Testis (tissue), 2 donors: ENCODE measurements at regions not wholly inside any gene's neighbourhood (a gene's known extent, or its start where the extent isn't known, plus 50 kb on each side); places are given as distances from the start of the nearest gene placed in this dataset.
"Not testable (repeated sequence)": the region's sequence is repeated elsewhere in the genome, so short reads cannot be mapped to it uniquely, and the experiment has no call there.

ENCODE experiments used
- DNase-seq: peaks from one replicate; pipeline ENCODE4 v3.0.0-alpha.2; 2019
- H3K27ac ChIP-seq, 2 donors: fragments of 200-600 bp; sonication (generic); one replicate each; pipeline ENCODE4 v1.5.1; 2019
- H3K27me3 ChIP-seq: fragments of 200-600 bp; sonication (generic); one replicate; pipeline ENCODE4 v1.5.1; 2019
- H3K36me3 ChIP-seq: fragments of 200-600 bp; sonication (generic); one replicate; pipeline ENCODE4 v1.5.1; 2017; ENCODE audit warnings: low read depth; ENCODE audit errors: missing control alignments
- H3K4me1 ChIP-seq: fragments of 200-600 bp; sonication (generic); one replicate; pipeline ENCODE4 v1.5.1; 2019
- H3K4me3 ChIP-seq, 2 donors: fragments of 200-600 bp; sonication (generic); one replicate each; pipeline ENCODE4 v1.5.1; 2017 to 2019
- H3K9me3 ChIP-seq: fragments of 200-600 bp; sonication (generic); one replicate; pipeline ENCODE4 v1.5.1; 2017
- POLR2A ChIP-seq: fragments of 450-650 bp; IDR thresholded peaks from one replicate; pipeline ENCODE4 v1.6.1; 2017; ENCODE audit warnings: antibody characterized with exemption, mild to moderate bottlenecking, moderate library complexity
- WGBS, 2 donors: methylation state at CpG; one replicate each; pipeline ENCODE4 v1.1.5; 2018; 5-methylcytosine and 5-hydroxymethylcytosine counted together
- intact Hi-C: fragments of 100-400 bp; cut with DNase I; formaldehyde crosslinking; loops from one replicate; pipeline ENCODE4 v1.15.1; 2023; ENCODE audit warnings: low total_unique reads
- TF ChIP-seq, protein P1 (sequence below), 3 experiments: fragments of 450-650 bp in 2 of 3; fragments of 200-600 bp in 1 of 3; sonication (generic) in 1 of 3; IDR thresholded peaks; one replicate each; pipeline ENCODE4 v1.5.1; 2016 to 2019; ENCODE audit warnings: antibody characterized with exemption in 3 of 3, mild to moderate bottlenecking in 2 of 3, moderate library complexity in 1 of 3

DNA sequence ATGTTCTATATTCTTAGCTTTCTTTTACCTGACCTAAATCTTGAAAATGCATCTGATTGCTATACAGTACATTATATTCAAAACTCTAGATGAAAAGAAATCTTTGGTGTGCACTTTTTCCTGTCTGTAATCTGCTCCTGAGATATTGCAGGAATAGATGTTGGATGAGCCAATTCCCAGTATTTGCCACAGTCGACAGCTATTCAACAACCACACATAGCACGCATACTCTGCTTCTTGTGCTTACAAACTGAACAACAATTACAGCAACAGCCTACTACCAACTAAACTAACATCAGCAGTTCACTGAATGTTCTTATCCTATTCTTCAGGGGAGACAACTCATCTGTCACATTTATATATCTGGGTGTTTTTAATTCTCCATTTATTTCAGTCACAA lies 573.9 kb upstream of the GRID2 start:
- intact Hi-C loops = no loop called here
- H3K4me1 ChIP-seq = no peaks in the 10 kb centered on the region
- TF ChIP-seq POLR2A = no peak
- TF ChIP-seq, protein P1, sequence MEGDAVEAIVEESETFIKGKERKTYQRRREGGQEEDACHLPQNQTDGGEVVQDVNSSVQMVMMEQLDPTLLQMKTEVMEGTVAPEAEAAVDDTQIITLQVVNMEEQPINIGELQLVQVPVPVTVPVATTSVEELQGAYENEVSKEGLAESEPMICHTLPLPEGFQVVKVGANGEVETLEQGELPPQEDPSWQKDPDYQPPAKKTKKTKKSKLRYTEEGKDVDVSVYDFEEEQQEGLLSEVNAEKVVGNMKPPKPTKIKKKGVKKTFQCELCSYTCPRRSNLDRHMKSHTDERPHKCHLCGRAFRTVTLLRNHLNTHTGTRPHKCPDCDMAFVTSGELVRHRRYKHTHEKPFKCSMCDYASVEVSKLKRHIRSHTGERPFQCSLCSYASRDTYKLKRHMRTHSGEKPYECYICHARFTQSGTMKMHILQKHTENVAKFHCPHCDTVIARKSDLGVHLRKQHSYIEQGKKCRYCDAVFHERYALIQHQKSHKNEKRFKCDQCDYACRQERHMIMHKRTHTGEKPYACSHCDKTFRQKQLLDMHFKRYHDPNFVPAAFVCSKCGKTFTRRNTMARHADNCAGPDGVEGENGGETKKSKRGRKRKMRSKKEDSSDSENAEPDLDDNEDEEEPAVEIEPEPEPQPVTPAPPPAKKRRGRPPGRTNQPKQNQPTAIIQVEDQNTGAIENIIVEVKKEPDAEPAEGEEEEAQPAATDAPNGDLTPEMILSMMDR (IDR thresholded peaks at IDR 0.05) = no peak
- 88 to 92% methylated on average over 2 of the region's 2 CpGs for WGBS, 2 donors
- no peaks in the 10 kb centered on the region for H3K9me3 ChIP-seq
- H3K4me3 ChIP-seq = no peak overlapping the region
- H3K36me3 ChIP-seq = no peaks in the 10 kb centered on the region
- H3K27me3 ChIP-seq = no peaks in the 10 kb centered on the region
- DNase-seq = no peak
- H3K27ac ChIP-seq = no peak overlapping the region

DNA sequence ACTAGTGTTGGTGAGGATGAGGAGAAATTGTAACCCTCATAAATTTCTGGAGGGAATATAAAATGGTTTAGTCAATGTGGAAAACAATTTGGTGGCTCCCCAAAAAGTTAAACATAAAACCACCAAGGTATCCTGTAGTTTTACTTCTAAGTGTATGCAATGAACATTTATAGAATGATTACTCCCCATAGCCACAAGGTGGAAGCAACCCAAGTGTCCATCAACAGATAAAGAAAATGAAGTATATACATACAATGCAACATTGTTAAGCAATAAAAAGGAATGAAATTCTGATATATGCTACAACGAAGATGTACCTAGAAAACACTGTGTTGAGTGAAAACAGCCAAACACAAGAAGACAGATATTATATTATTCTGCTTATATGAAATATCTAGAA lies 569.1 kb upstream of the GRID2 start:
- no peak for DNase-seq
- H3K36me3 ChIP-seq = no peaks in the 10 kb centered on the region
- no peak overlapping the region for H3K4me3 ChIP-seq
- no peak overlapping the region for H3K27ac ChIP-seq
- no peaks in the 10 kb centered on the region for H3K9me3 ChIP-seq
- TF ChIP-seq POLR2A = no peak
- TF ChIP-seq, protein P1 (IDR thresholded peaks at IDR 0.05) = no peak
- H3K4me1 ChIP-seq = no peaks in the 10 kb centered on the region
- WGBS, 2 donors = 23 to 61% methylated on average over 1 of the region's 1 CpG
- H3K27me3 ChIP-seq = no peaks in the 10 kb centered on the region
- intact Hi-C loops = no loop called here

DNA sequence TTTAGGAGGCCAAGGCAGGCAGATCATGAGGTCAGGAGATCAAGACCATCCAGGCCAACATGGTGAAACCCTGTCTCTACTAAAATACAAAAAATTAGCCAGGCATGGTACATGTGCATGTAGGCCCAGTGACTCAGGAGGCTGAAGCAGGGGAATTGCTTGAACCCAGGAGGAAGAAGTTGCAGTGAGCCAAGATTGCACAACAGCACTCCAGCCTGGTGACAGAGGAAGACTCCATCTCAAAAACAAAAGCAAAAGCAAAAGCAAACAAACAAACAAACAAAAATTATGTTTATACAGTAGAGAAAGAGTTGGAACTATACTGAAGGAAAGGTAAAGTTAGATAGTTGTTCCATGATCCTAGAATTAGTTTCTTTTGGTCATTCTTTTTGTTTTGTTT lies 564.9 kb upstream of the GRID2 start:
- H3K4me3 ChIP-seq, H3K27me3 ChIP-seq, intact Hi-C loops, H3K36me3 ChIP-seq, H3K27ac ChIP-seq, H3K9me3 ChIP-seq, H3K4me1 ChIP-seq, DNase-seq: not testable (repeated sequence)

DNA sequence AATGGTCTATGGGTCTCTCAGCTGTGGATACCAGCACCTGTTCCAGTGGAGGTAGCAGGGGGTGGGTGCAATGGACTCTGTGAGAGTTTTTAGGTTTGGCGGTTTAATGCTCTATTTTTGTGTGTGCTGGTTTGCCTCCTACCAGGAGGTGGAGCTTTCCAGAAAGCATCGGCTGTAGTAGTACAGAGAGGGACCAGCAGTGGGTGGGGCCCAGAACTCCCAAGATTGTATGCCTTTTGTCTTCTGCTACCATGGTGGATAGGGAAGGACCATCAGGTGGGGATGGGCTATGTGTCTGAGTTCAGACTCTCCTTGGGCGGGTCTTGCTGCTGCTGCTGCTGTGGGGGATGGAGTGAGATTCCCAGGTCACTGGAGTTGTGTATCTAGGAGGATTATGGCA lies 557.2 kb upstream of the GRID2 start:
- intact Hi-C loops = no loop called here
- no peak for DNase-seq
- H3K36me3 ChIP-seq = no peaks in the 10 kb centered on the region
- no peak overlapping the region for H3K4me3 ChIP-seq
- no peaks in the 10 kb centered on the region for H3K27me3 ChIP-seq
- H3K4me1 ChIP-seq = no peaks in the 10 kb centered on the region
- WGBS, 2 donors = 81 to 100% methylated on average over 1 to 3 of the region's 3 CpGs
- no peak for TF ChIP-seq POLR2A
- TF ChIP-seq, protein P1 (IDR thresholded peaks at IDR 0.05) = no peak
- no peak overlapping the region for H3K27ac ChIP-seq
- no peaks in the 10 kb centered on the region for H3K9me3 ChIP-seq

DNA sequence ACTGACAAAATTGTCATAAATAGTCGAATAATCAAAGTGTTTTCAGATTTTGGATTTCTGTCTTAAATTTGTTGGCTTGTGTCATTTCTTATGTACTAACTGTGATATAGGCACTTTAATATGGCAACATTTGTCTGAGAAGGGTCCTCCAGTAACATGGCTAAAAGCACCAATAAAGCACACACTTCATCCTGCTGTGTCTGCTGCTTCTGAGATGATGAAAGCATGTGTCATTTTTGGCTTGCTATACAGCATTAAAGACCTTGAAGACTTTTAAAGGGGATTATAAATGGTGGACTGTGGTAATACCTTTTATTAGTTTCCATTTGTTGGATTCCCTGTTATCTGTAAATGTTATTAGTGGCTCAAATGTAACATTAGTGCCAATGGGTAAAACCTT lies 551.8 kb upstream of the GRID2 start:
- Histone ChIP-seq H3K4me1 (no peaks in the 10 kb centered on the region), H3K27me3 (no peaks in the 10 kb centered on the region), H3K4me3 (no peak overlapping the region), H3K27ac (no peak overlapping the region), H3K36me3 (no peaks in the 10 kb centered on the region), H3K9me3 (no peaks in the 10 kb centered on the region)
- DNase-seq = no peak
- TF ChIP-seq POLR2A = no peak
- TF ChIP-seq, protein P1 (IDR thresholded peaks at IDR 0.05) = no peak
- intact Hi-C loops = no loop called here
- 85 to 96% methylated on average over 1 of the region's 1 CpG for WGBS, 2 donors
